Calu3 (cell line): ENCODE measurements at regions not wholly inside any gene's neighbourhood (a gene's known extent, or its start where the extent isn't known, plus 50 kb on each side); places are given as distances from the start of the nearest gene placed in this dataset.

Source experiments
- BruUV-seq: library from RNA; stranded (reverse); fragments of 400-500 nt; replicated peaks from 2 replicates; lab custom pipeline; 2021; lab: Mats Ljungman, UMichigan
- CTCF ChIA-PET: fragments of 300-600 bp; sonication (Branson Sonifier 250); formaldehyde crosslinking; loops from one replicate; lab custom pipeline; 2022; ENCODE audit warnings: antibody characterized with exemption; lab: Charles Lee
- DNase-seq: peaks from one replicate; pipeline ENCODE4 v3.0.0; 2022
- H3K27ac Mint-ChIP-seq: one replicate; pipeline ENCODE4 v1.8.0; 2022; ENCODE audit warnings: mixed read lengths; ENCODE audit not compliant: unreplicated experiment
- H3K27me3 Mint-ChIP-seq: one replicate; pipeline ENCODE4 v1.8.0; 2022; ENCODE audit warnings: mixed read lengths; ENCODE audit not compliant: unreplicated experiment
- H3K36me3 Mint-ChIP-seq: one replicate; pipeline ENCODE4 v1.8.0; 2022; ENCODE audit warnings: mild to moderate bottlenecking, moderate library complexity, mixed read lengths; ENCODE audit not compliant: insufficient read depth, unreplicated experiment
- H3K4me1 Mint-ChIP-seq: one replicate; pipeline ENCODE4 v1.8.0; 2022; ENCODE audit warnings: mild to moderate bottlenecking, low read depth, mixed read lengths; ENCODE audit not compliant: unreplicated experiment
- H3K4me3 Mint-ChIP-seq: one replicate; pipeline ENCODE4 v1.8.0; 2022; ENCODE audit warnings: mild to moderate bottlenecking, low read depth, moderate library complexity, mixed read lengths; ENCODE audit not compliant: unreplicated experiment
- H3K9me3 Mint-ChIP-seq: one replicate; pipeline ENCODE4 v1.8.0; 2022; ENCODE audit warnings: low read depth, mixed read lengths; ENCODE audit not compliant: unreplicated experiment
- CTCF ChIP-seq: fragments of 200-600 bp; IDR thresholded peaks from one replicate; pipeline ENCODE4 v1.8.0; 2022; ENCODE audit warnings: antibody characterized with exemption; ENCODE audit not compliant: unreplicated experiment
- intact Hi-C: fragments of 100-400 bp; cut with micrococcal nuclease; formaldehyde crosslinking; loops from one replicate; pipeline ENCODE4 v1.10.0; 2022; ENCODE audit not compliant: unreplicated experiment

- Mint-ChIP-seq H3K27me3 (no peaks in the 10 kb centered on the region), H3K9me3 (peaks cover 3% of the 10 kb centered on the region)
- BruUV-seq: no TSS peak
Observed at GRCh38 chr4:28832444-28832843, 1887.7 kb upstream of the PCDH7 start.

GRCh38 chr4:28834120-28834519 lies 1886.0 kb upstream of the PCDH7 start:
- peaks cover 5% of the 10 kb centered on the region for H3K9me3 Mint-ChIP-seq
- no peak for TF ChIP-seq CTCF
- intact Hi-C loops: no loop called here
- CTCF ChIA-PET: no interaction called here
- H3K4me3 Mint-ChIP-seq: no peak overlapping the region
- no peaks in the 10 kb centered on the region for H3K27me3 Mint-ChIP-seq
- no TSS peak for BruUV-seq
- no peak for DNase-seq
- H3K36me3 Mint-ChIP-seq: no peaks in the 10 kb centered on the region
- H3K27ac Mint-ChIP-seq: no peak overlapping the region
- no peaks in the 10 kb centered on the region for H3K4me1 Mint-ChIP-seq

More at GRCh38 chr4:28832444-28832843, 1887.7 kb upstream of the PCDH7 start:
- CTCF ChIA-PET: no interaction called here
- H3K36me3 Mint-ChIP-seq: no peaks in the 10 kb centered on the region
- DNase-seq: no peak
- no peaks in the 10 kb centered on the region for H3K4me1 Mint-ChIP-seq
- no peak overlapping the region for H3K27ac Mint-ChIP-seq
- no peak for TF ChIP-seq CTCF
- H3K4me3 Mint-ChIP-seq: no peak overlapping the region
- intact Hi-C loops: no loop called here

GRCh38 chr4:28835501-28835900 lies 1884.7 kb upstream of the PCDH7 start:
- CTCF ChIA-PET: interaction anchor here (0.7 kb wide), 1 partner anchor 10 kb away, joined by 4 read pairs; no protein-coding TSS in a partner anchor
- no peak for TF ChIP-seq CTCF
- BruUV-seq: no TSS peak
- Mint-ChIP-seq H3K9me3 (peaks cover 6% of the 10 kb centered on the region), H3K36me3 (no peaks in the 10 kb centered on the region), H3K4me1 (no peaks in the 10 kb centered on the region), H3K27me3 (no peaks in the 10 kb centered on the region), H3K27ac (no peak overlapping the region), H3K4me3 (no peak overlapping the region)
- DNase-seq: no peak
- intact Hi-C loops: no loop called here

- intact Hi-C loops: no loop called here
- DNase-seq: no peak
- Mint-ChIP-seq H3K9me3 (peaks cover 10% of the 10 kb centered on the region), H3K4me1 (no peaks in the 10 kb centered on the region), H3K27me3 (no peaks in the 10 kb centered on the region), H3K27ac (no peak overlapping the region), H3K36me3 (no peaks in the 10 kb centered on the region), H3K4me3 (no peak overlapping the region)
- BruUV-seq: no TSS peak
- CTCF ChIA-PET: no interaction called here
- no peak for TF ChIP-seq CTCF
Observed at GRCh38 chr4:28842271-28842670, 1877.9 kb upstream of the PCDH7 start.
